ENCODE measurements at regions not wholly inside any gene's neighbourhood (a gene's known extent, or its start where the extent isn't known, plus 50 kb on each side); places are given as distances from the start of the nearest gene placed in this dataset.

DNA sequence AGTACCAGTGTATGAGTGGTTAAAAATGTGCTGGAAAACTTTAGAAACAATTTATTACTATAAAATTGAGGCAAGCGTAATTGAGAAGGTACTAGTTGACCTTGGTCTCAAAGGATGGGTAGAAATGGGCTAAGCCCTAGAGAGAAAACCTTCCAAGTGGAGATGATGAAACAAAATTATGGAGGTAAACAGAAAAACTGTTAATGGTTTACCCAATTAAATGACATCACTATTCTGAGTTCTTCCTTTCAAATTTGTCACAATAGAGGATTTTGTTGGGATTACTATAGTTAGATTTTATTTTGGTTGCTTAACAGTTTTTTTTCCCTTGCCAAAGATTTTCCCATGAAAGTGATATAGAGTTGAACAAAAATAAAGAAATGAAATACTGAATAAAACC, 1302.5 kb upstream of the TENM3 start:
- no peaks in the 10 kb centered on the region; the same call in 1 of the 2 replicates for H3K36me3 ChIP-seq
- no peaks in the 10 kb centered on the region for H3K27me3 ChIP-seq
- TF ChIP-seq, protein P1, sequence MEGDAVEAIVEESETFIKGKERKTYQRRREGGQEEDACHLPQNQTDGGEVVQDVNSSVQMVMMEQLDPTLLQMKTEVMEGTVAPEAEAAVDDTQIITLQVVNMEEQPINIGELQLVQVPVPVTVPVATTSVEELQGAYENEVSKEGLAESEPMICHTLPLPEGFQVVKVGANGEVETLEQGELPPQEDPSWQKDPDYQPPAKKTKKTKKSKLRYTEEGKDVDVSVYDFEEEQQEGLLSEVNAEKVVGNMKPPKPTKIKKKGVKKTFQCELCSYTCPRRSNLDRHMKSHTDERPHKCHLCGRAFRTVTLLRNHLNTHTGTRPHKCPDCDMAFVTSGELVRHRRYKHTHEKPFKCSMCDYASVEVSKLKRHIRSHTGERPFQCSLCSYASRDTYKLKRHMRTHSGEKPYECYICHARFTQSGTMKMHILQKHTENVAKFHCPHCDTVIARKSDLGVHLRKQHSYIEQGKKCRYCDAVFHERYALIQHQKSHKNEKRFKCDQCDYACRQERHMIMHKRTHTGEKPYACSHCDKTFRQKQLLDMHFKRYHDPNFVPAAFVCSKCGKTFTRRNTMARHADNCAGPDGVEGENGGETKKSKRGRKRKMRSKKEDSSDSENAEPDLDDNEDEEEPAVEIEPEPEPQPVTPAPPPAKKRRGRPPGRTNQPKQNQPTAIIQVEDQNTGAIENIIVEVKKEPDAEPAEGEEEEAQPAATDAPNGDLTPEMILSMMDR (IDR thresholded peaks at IDR 0.05; ENCODE audit: low read depth, low read length), result no peak
- DNase-seq, result no peak
- H3K4me3 ChIP-seq (ENCODE audit: low read depth, low read length), result no peak overlapping the region
- H3K9me3 ChIP-seq, result no peaks in the 10 kb centered on the region
- H3K4me1 ChIP-seq, result peaks cover 26% of the 10 kb centered on the region

DNA sequence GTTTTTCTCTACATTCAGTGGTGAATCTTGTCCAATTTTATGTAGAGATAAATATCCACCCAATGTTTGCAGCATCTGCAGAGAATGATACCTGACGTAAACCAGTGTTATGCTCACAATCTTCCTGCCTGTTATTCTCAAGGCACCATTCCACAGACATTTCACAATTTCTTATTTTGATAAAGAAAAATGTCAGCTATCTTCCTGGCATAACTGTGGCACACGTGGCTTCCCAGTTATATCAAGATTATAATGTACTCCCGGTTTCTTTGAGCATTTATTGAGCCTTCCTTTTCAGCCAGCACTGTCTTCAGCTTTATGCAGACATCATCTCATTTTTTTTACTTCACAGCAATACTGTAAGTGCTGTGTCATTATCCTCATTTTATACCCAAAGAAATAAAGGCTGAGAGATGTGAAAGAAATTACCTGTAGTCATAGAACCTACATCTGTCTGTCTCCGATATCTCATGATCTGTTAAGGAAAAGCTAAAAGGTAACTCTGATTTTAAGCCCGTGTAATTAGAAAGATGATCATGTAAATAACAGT, 1300.8 kb upstream of the TENM3 start:
- no peaks in the 10 kb centered on the region for H3K27me3 ChIP-seq
- no peak for DNase-seq
- no peak overlapping the region for H3K4me3 ChIP-seq (ENCODE audit: low read depth, low read length)
- no peaks in the 10 kb centered on the region for H3K9me3 ChIP-seq
- H3K4me1 ChIP-seq, result peaks cover 26% of the 10 kb centered on the region
- no peaks in the 10 kb centered on the region; the same call in 1 of the 2 replicates for H3K36me3 ChIP-seq
- TF ChIP-seq, protein P1 (IDR thresholded peaks at IDR 0.05; ENCODE audit: low read depth, low read length), result no peak

DNA sequence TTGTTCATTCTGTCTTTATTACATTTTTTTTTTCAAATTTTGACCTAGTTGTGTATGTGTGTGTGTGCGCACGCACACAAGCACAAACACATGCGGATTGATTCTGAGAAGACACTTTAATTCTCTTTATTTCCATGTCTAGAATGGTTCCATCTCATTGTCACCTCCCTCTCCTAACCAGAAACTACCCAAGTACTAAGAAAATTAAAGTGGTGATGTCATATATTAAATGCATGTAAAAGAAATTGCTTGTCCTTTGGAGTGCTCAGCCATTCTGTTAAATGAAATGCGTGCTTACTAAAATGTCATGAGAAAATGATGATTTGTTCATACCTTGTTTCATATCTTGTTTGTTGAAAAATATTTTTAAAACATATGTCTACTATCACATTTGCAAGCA, 1297.0 kb upstream of the TENM3 start:
- Histone ChIP-seq H3K4me3 (ENCODE audit: low read depth, low read length) (no peak overlapping the region), H3K27me3 (no peaks in the 10 kb centered on the region), H3K9me3 (no peaks in the 10 kb centered on the region), H3K36me3 (no peaks in the 10 kb centered on the region), H3K4me1 (peaks cover 21% of the 10 kb centered on the region)
- TF ChIP-seq, protein P1 (IDR thresholded peaks at IDR 0.05; ENCODE audit: low read depth, low read length), result no peak
- no peak for DNase-seq

DNA sequence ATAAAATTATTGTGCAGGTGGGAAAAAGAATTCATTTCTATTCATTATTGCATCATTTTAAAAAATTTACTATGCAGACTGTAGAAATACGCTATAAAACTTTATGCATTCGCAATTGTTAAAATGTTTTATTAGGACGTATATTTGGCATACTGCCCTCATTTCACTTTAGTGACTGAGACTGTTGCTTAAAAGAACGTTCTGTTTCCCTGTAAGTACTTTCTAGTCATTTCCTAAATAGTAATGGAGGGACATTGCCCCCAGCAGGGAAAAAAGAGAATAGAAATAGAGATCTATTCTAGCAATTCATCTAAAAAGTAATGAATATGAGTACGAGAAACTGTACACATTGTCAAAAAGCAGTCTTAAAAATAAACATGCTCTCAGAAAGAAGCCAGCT, 1295.8 kb upstream of the TENM3 start:
- TF ChIP-seq, protein P1 (IDR thresholded peaks at IDR 0.05; ENCODE audit: low read depth, low read length), result peak; percentile 65
- Histone ChIP-seq H3K4me3 (ENCODE audit: low read depth, low read length) (0 out of 2 replicates have a peak overlapping the region, but pooled peaks have one; percentile 2), H3K27me3 (no peaks in the 10 kb centered on the region)

DNA sequence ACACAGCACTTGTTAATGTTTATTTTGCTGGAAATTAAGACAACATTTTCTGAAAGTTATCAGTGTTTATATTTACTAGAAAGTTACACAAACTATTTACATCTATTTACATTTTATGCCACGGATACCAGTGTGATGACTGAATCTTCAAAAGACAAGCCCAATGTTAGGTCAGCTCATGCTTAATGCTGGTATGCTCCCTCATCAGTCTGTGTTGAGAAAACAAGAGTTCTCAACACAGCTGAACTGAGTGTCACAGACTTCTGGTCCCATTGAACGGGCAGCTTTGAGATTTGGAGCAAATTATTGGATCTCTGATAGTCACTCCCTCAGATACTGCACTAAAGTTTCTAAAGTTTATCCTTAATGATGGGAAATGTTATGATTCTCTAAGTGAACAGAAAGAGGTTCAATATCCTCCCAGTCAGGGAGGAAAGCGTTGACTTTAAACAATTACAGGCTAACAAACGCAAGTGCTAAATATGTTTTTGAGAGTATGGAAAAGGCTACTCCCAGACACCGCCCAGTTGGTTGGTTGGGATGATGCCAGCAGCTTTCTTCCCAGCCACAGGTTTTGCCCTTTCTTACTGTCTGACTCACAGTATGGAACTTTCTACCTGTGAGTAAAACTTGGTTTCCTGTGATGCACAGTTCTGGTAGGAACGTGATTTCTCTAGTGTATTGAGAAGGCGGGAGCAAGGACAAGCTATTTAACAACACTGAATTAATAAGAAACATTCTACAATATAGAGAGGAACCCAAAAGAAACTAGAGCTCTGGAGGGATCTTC, 1293.6 kb upstream of the TENM3 start:
- H3K9me3 ChIP-seq, result no peaks in the 10 kb centered on the region
- no peak overlapping the region for H3K4me3 ChIP-seq (ENCODE audit: low read depth, low read length)
- H3K27me3 ChIP-seq, result no peaks in the 10 kb centered on the region
- H3K4me1 ChIP-seq, result peaks cover 28% of the 10 kb centered on the region
- TF ChIP-seq, protein P1 (IDR thresholded peaks at IDR 0.05; ENCODE audit: low read depth, low read length), result no peak
- no peak for DNase-seq
- H3K36me3 ChIP-seq, result 0 out of 2 replicates have a peak, but pooled peaks cover 4% of the 10 kb centered on the region

More for the DNA sequence above, 1295.8 kb upstream of the TENM3 start:
- Histone ChIP-seq H3K9me3 (no peaks in the 10 kb centered on the region), H3K4me1 (peaks cover 23% of the 10 kb centered on the region), H3K36me3 (no peaks in the 10 kb centered on the region)
- DNase-seq, result peak; percentile 16

DNA sequence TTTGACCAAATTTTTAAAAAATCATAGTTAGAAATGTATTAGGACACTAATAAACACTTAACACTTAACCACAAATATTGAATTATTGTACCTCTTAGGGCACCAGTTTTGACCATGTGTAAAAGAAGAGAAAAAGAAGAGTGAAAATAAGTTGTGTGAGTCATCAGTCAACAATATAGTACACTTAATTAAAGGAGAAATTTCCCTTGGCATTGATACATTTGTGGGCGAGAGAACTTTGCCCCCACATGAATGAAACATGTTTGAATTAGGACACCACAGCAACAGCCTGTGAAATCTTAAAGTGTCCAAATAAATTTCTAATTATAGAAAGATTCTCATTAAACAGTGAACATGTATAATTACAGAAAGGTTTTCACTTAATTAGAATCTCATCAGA, 1292.8 kb upstream of the TENM3 start:
- TF ChIP-seq, protein P1 (IDR thresholded peaks at IDR 0.05; ENCODE audit: low read depth, low read length), result no peak
- no peak for DNase-seq
- Histone ChIP-seq H3K4me1 (peaks cover 28% of the 10 kb centered on the region), H3K4me3 (ENCODE audit: low read depth, low read length) (no peak overlapping the region), H3K36me3 (0 out of 2 replicates have a peak, but pooled peaks cover 4% of the 10 kb centered on the region), H3K27me3 (no peaks in the 10 kb centered on the region), H3K9me3 (no peaks in the 10 kb centered on the region)
